ENCODE measurements at regions not wholly inside any gene's neighbourhood (a gene's known extent, or its start where the extent isn't known, plus 50 kb on each side); places are given as distances from the start of the nearest gene placed in this dataset.

DNA sequence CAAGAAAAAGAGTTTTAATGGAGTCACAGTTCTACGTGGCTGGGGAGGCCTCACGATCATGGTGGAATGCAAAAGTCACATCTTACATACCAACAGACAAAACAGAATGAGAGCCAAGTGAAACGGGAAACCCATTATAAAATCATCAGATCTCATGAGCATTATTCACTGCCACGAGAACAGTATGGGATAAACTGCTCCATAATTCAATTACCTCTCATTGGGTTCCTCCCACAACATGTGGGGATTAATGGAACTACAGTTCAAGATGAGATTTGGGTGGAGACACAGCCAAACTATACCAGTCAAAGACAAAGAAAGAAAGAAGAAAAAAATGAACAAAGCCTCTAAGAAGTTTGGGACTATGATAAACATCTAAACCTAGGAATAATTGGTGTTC is 158.9 kb downstream of the GC start:
- no peak for DNase-seq
- Mint-ChIP-seq H3K36me3 (no peaks in the 10 kb centered on the region), H3K4me3 (no peak overlapping the region), H3K4me1 (no peaks in the 10 kb centered on the region), H3K27ac (no peak overlapping the region), H3K27me3 (ENCODE audit: low read depth in 3 of 3) (peaks cover 0 to 1% (median 1%) of the 10 kb centered on the region in 3 donors), H3K9me3 (peaks cover 3 to 20% (median 15%) of the 10 kb centered on the region in 7 donors)
- intact Hi-C loops (cut with micrococcal nuclease) = no loop called here
- H3K4me3 ChIP-seq (replicated peaks in 1 of 3; ENCODE audit: low read depth in 2 of 3, low read length in 3 of 3) = no peak overlapping the region
- H3K9me3 ChIP-seq (replicated peaks in 1 of 2; ENCODE audit: control insufficient read depth in 1 of 2, insufficient read depth in 1 of 2, low read length in 2 of 2) = peaks cover 5 to 15% of the 10 kb centered on the region in 2 donors
- no peak overlapping the region for H3K27ac ChIP-seq (ENCODE audit: low read depth in 1 of 2, low read length in 2 of 2)
- H4K20me1 ChIP-seq (ENCODE audit: insufficient read depth, low read length) = no peaks in the 10 kb centered on the region
- no CpG with 5 or more reads among the region's 4 CpGs for WGBS (ENCODE audit: insufficient coverage)
- H2AFZ ChIP-seq (ENCODE audit: insufficient read depth, low read depth, low read length, poor library complexity, severe bottlenecking) = no peak overlapping the region
- H3K36me3 ChIP-seq (replicated peaks in 1 of 2; ENCODE audit: control insufficient read depth in 1 of 2, insufficient read depth in 2 of 2, low read length in 2 of 2) = no peaks in the 10 kb centered on the region
- no peak overlapping the region for H3K4me2 ChIP-seq (replicated peaks; ENCODE audit: extremely low read depth, low read length, poor library complexity, severe bottlenecking)
- no peaks in the 10 kb centered on the region for H3K27me3 ChIP-seq (ENCODE audit: control insufficient read depth in 2 of 2, insufficient read depth in 2 of 2, low read length in 2 of 2)
- TF ChIP-seq, protein P1, sequence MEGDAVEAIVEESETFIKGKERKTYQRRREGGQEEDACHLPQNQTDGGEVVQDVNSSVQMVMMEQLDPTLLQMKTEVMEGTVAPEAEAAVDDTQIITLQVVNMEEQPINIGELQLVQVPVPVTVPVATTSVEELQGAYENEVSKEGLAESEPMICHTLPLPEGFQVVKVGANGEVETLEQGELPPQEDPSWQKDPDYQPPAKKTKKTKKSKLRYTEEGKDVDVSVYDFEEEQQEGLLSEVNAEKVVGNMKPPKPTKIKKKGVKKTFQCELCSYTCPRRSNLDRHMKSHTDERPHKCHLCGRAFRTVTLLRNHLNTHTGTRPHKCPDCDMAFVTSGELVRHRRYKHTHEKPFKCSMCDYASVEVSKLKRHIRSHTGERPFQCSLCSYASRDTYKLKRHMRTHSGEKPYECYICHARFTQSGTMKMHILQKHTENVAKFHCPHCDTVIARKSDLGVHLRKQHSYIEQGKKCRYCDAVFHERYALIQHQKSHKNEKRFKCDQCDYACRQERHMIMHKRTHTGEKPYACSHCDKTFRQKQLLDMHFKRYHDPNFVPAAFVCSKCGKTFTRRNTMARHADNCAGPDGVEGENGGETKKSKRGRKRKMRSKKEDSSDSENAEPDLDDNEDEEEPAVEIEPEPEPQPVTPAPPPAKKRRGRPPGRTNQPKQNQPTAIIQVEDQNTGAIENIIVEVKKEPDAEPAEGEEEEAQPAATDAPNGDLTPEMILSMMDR (IDR thresholded peaks at IDR 0.05) = no peak
- no peak overlapping the region for H3K9ac ChIP-seq (ENCODE audit: insufficient read depth, low read length, poor library complexity, severe bottlenecking)
- no peaks in the 10 kb centered on the region for H3K4me1 ChIP-seq (ENCODE audit: control insufficient read depth in 1 of 2, insufficient read depth in 2 of 2, low read length in 2 of 2)
- H3K79me2 ChIP-seq (ENCODE audit: insufficient read depth, low read length) = no peaks in the 10 kb centered on the region

Data from CD14-positive monocyte (primary cell).